ENCODE measurements at regions not wholly inside any gene's neighbourhood (a gene's known extent, or its start where the extent isn't known, plus 50 kb on each side); places are given as distances from the start of the nearest gene placed in this dataset.

DNA sequence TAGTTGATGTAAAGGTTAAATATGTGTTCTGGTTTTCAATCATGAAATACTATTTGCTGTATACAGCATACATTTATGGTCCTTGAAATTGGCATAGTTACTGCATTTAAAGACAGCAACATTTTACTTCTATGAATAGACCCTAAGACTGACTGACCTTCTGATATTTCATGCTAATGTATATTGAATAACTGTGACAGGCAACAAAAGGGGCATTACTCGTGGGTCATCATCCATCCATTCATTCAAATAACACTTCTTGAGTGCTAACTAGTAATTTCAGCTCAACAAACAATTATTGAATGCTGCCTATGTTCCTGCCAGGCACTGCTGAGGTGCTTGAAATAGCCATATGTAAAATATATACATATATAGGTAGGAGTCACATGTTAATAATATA is 92.8 kb upstream of the ADAMTS3 start:
- TF ChIP-seq, protein P1, sequence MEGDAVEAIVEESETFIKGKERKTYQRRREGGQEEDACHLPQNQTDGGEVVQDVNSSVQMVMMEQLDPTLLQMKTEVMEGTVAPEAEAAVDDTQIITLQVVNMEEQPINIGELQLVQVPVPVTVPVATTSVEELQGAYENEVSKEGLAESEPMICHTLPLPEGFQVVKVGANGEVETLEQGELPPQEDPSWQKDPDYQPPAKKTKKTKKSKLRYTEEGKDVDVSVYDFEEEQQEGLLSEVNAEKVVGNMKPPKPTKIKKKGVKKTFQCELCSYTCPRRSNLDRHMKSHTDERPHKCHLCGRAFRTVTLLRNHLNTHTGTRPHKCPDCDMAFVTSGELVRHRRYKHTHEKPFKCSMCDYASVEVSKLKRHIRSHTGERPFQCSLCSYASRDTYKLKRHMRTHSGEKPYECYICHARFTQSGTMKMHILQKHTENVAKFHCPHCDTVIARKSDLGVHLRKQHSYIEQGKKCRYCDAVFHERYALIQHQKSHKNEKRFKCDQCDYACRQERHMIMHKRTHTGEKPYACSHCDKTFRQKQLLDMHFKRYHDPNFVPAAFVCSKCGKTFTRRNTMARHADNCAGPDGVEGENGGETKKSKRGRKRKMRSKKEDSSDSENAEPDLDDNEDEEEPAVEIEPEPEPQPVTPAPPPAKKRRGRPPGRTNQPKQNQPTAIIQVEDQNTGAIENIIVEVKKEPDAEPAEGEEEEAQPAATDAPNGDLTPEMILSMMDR (IDR thresholded peaks at IDR 0.05; ENCODE audit: low read depth, low read length, poor library complexity, severe bottlenecking) = no peak
- TF ChIP-seq EZH2phosphoT487 (IDR thresholded peaks at IDR 0.05; ENCODE audit: borderline replicate concordance, low read length) = no peak
